ENCODE measurements at regions not wholly inside any gene's neighbourhood (a gene's known extent, or its start where the extent isn't known, plus 50 kb on each side); places are given as distances from the start of the nearest gene placed in this dataset.

GRCh38 chr7:67462781-67463191, 466.2 kb downstream of the TYW1 start:
- TF ChIP-seq CTCF (conservative IDR thresholded peaks at IDR 0.05; ENCODE audit: low read depth, low read length) (no peak), EZH2 (IDR thresholded peaks at IDR 0.05; ENCODE audit: low read length, unreplicated experiment) (no peak), EZH2phosphoT487 (IDR thresholded peaks at IDR 0.05; ENCODE audit: borderline replicate concordance, low read length) (no peak)
